Epithelial cell of esophagus (primary cell): ENCODE measurements at regions not wholly inside any gene's neighbourhood (a gene's known extent, or its start where the extent isn't known, plus 50 kb on each side); places are given as distances from the start of the nearest gene placed in this dataset.

Source experiments
- DNase-seq: peaks from one replicate; pipeline ENCODE4 v3.0.0; 2010; ENCODE audit warnings: low read depth
- H3K4me3 ChIP-seq: 2 replicates; pipeline ENCODE4 v1.5.1; 2011; ENCODE audit warnings: mild to moderate bottlenecking, low read length, control low read depth
- CTCF ChIP-seq: IDR thresholded peaks from 2 replicates; pipeline ENCODE4 v1.5.1; 2011; ENCODE audit warnings: low read depth, mild to moderate bottlenecking, low read length, control low read depth, inconsistent platforms; ENCODE audit not compliant: insufficient read depth; ENCODE audit errors: missing control alignments

DNA sequence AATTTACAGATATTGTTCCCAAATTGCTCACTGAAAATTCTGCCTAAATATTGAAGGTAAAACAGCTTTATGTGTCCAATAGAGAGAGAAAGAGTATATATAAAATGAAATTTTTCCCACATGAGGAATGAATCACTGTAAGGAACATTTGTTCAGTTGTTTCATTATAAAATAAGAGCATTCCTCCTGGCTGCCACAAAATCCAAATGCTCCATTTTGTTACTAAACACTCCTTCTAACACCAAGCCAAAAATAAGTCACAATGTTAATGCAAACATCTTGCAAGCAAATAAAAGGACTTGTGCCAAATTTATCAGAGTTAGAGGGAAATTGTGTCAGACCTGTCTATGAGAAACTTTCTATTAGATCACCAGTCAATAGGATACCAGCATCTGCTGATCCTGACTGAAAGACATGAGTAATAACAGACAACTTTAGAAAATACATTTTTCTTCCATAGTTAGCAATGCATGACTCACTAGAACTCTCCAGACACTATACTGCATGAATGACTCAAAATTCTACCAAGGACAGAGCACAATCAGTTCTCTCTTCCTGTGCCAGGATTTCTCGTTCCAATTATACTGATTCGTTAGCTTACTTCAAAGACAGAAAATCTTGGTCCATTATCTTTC is 83.5 kb upstream of the FNDC3A start:
- peak; percentile 94 for DNase-seq

DNA sequence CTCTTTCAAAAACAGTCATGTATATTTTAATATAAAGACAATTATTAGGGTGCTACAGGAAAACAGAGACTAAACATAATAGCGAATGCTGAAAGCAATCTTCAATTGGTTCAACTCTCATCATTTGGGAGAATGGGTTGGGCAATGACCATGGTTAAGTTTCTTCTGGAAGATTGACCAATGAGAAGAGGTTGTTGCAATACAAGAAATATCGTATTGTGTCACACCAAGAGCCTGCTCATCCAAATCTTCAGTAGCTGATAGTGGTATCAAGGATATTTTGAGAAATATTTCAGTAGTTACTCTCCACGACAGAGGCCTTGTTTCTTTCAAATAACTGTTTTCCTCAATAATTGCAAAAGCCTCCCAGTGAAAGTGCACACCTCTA is 83.0 kb upstream of the FNDC3A start:
- no peak overlapping the region for H3K4me3 ChIP-seq
- TF ChIP-seq CTCF, result no peak
- no peak for DNase-seq

More for the DNA sequence above, 83.5 kb upstream of the FNDC3A start:
- TF ChIP-seq CTCF, result no peak
- H3K4me3 ChIP-seq, result no peak overlapping the region

DNA sequence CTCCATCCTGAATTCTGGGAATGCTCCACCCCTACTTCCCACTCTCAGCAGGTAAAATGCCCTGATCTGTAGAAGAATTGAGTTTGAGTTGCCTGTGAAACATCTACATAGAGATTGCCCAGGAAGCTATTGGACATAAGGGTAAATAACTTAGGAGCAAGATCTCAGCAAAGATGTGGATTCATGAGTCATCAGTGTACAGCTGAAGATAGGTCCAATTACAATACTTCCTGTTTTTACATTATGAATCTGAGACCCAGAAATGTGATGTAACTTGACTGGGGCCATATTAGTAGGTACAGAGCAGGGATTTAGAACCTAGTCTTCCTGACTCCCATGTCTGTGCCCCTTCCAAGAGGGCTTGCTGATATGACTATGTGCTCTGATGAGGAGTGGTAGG is 79.4 kb upstream of the FNDC3A start:
- no peak for TF ChIP-seq CTCF
- H3K4me3 ChIP-seq, result no peak overlapping the region
- DNase-seq, result peak; percentile 66

- DNase-seq, result no peak
- no peak overlapping the region for H3K4me3 ChIP-seq
- TF ChIP-seq CTCF, result no peak
These were observed 73.9 kb upstream of the FNDC3A start for GRCh38 chr13:48901781-48902180.

GRCh38 chr13:48902368-48902767 is 73.3 kb upstream of the FNDC3A start:
- no peak for TF ChIP-seq CTCF
- DNase-seq, result peak; percentile 81
- no peak overlapping the region for H3K4me3 ChIP-seq

GRCh38 chr13:48904668-48905290 is 70.9 kb upstream of the FNDC3A start:
- DNase-seq, result no peak
- no peak for TF ChIP-seq CTCF
- H3K4me3 ChIP-seq, result no peak overlapping the region

GRCh38 chr13:48906200-48906599 is 69.5 kb upstream of the FNDC3A start:
- TF ChIP-seq CTCF, result no peak
- no peak overlapping the region for H3K4me3 ChIP-seq
- no peak for DNase-seq
